ENCODE measurements at regions not wholly inside any gene's neighbourhood (a gene's known extent, or its start where the extent isn't known, plus 50 kb on each side); places are given as distances from the start of the nearest gene placed in this dataset.

GRCh38 chr2:147110962-147111361 is 733.9 kb upstream of the ACVR2A start:
- Histone ChIP-seq H3K9me3 (ENCODE audit: insufficient read depth, low read depth, low read length) (no peaks in the 10 kb centered on the region), H3K4me1 (ENCODE audit: insufficient read depth, low read length) (no peaks in the 10 kb centered on the region), H3K9ac (ENCODE audit: low read length) (no peak overlapping the region), H3K4me2 (ENCODE audit: low read length) (no peak overlapping the region), H3K27me3 (ENCODE audit: insufficient read depth, low read length) (no peaks in the 10 kb centered on the region), H4K20me1 (ENCODE audit: insufficient read depth, low read length) (no peaks in the 10 kb centered on the region), H3K79me2 (ENCODE audit: insufficient read depth, low read length) (no peaks in the 10 kb centered on the region), H3K4me3 (ENCODE audit: insufficient read depth, low read depth, low read length) (no peak overlapping the region), H3K36me3 (ENCODE audit: insufficient read depth, low read length) (no peaks in the 10 kb centered on the region), H2AFZ (ENCODE audit: low read depth, low read length) (no peak overlapping the region), H3K27ac (ENCODE audit: low read depth, low read length) (no peak overlapping the region)
- peaks cover 10% of the 10 kb centered on the region for H3K4me1 Mint-ChIP-seq (ENCODE audit: low read depth, unreplicated experiment)
- TF ChIP-seq CTCF (IDR thresholded peaks at IDR 0.05; ENCODE audit: insufficient read depth, low read depth, low read length): no peak
- no peak for TF ChIP-seq EZH2 (IDR thresholded peaks at IDR 0.05; ENCODE audit: insufficient read depth, low read length)
- H3K9me3 Mint-ChIP-seq (ENCODE audit: unreplicated experiment): no peaks in the 10 kb centered on the region
- H3K27ac Mint-ChIP-seq (ENCODE audit: unreplicated experiment): no peak overlapping the region
- no peak for FAIRE-seq
- no peaks in the 10 kb centered on the region for H3K27me3 Mint-ChIP-seq (ENCODE audit: low read depth, unreplicated experiment)
- no peak for DNase-seq (ENCODE audit: low read depth)
- no peak overlapping the region for H3K4me3 Mint-ChIP-seq (ENCODE audit: unreplicated experiment)
- no peaks in the 10 kb centered on the region for H3K36me3 Mint-ChIP-seq (ENCODE audit: low read depth, unreplicated experiment)

GRCh38 chr2:147110317-147110716 is 734.5 kb upstream of the ACVR2A start:
- H3K27ac ChIP-seq (ENCODE audit: low read depth, low read length): no peak overlapping the region
- H3K27me3 ChIP-seq (ENCODE audit: insufficient read depth, low read length): no peaks in the 10 kb centered on the region
- no peaks in the 10 kb centered on the region for H3K9me3 ChIP-seq (ENCODE audit: insufficient read depth, low read depth, low read length)
- no peaks in the 10 kb centered on the region for H4K20me1 ChIP-seq (ENCODE audit: insufficient read depth, low read length)
- no peaks in the 10 kb centered on the region for H3K36me3 ChIP-seq (ENCODE audit: insufficient read depth, low read length)
- H3K36me3 Mint-ChIP-seq (ENCODE audit: low read depth, unreplicated experiment): no peaks in the 10 kb centered on the region
- H3K4me1 ChIP-seq (ENCODE audit: insufficient read depth, low read length): no peaks in the 10 kb centered on the region
- no peak overlapping the region for H2AFZ ChIP-seq (ENCODE audit: low read depth, low read length)
- FAIRE-seq (no peak), DNase-seq (ENCODE audit: low read depth) (peak; percentile 29)
- no peak overlapping the region for H3K4me2 ChIP-seq (ENCODE audit: low read length)
- H3K4me1 Mint-ChIP-seq (ENCODE audit: low read depth, unreplicated experiment): peaks cover 10% of the 10 kb centered on the region
- H3K27me3 Mint-ChIP-seq (ENCODE audit: low read depth, unreplicated experiment): no peaks in the 10 kb centered on the region
- H3K4me3 ChIP-seq (ENCODE audit: insufficient read depth, low read depth, low read length): no peak overlapping the region
- no peak overlapping the region for H3K9ac ChIP-seq (ENCODE audit: low read length)
- H3K9me3 Mint-ChIP-seq (ENCODE audit: unreplicated experiment): no peaks in the 10 kb centered on the region
- no peak overlapping the region for H3K27ac Mint-ChIP-seq (ENCODE audit: unreplicated experiment)
- TF ChIP-seq CTCF (IDR thresholded peaks at IDR 0.05; ENCODE audit: insufficient read depth, low read depth, low read length) (no peak), EZH2 (IDR thresholded peaks at IDR 0.05; ENCODE audit: insufficient read depth, low read length) (no peak)
- H3K79me2 ChIP-seq (ENCODE audit: insufficient read depth, low read length): no peaks in the 10 kb centered on the region
- H3K4me3 Mint-ChIP-seq (ENCODE audit: unreplicated experiment): no peak overlapping the region

- FAIRE-seq (no peak), DNase-seq (ENCODE audit: low read depth) (no peak)
- no peaks in the 10 kb centered on the region for H3K79me2 ChIP-seq (ENCODE audit: insufficient read depth, low read length)
- H2AFZ ChIP-seq (ENCODE audit: low read depth, low read length): no peak overlapping the region
- H4K20me1 ChIP-seq (ENCODE audit: insufficient read depth, low read length): no peaks in the 10 kb centered on the region
- H3K9me3 ChIP-seq (ENCODE audit: insufficient read depth, low read depth, low read length): no peaks in the 10 kb centered on the region
- H3K36me3 ChIP-seq (ENCODE audit: insufficient read depth, low read length): no peaks in the 10 kb centered on the region
- no peaks in the 10 kb centered on the region for H3K4me1 ChIP-seq (ENCODE audit: insufficient read depth, low read length)
- Mint-ChIP-seq H3K4me3 (ENCODE audit: unreplicated experiment) (no peak overlapping the region), H3K27ac (ENCODE audit: unreplicated experiment) (no peak overlapping the region), H3K36me3 (ENCODE audit: low read depth, unreplicated experiment) (no peaks in the 10 kb centered on the region), H3K9me3 (ENCODE audit: unreplicated experiment) (no peaks in the 10 kb centered on the region), H3K4me1 (ENCODE audit: low read depth, unreplicated experiment) (peaks cover 10% of the 10 kb centered on the region), H3K27me3 (ENCODE audit: low read depth, unreplicated experiment) (no peaks in the 10 kb centered on the region)
- H3K27ac ChIP-seq (ENCODE audit: low read depth, low read length): no peak overlapping the region
- H3K4me3 ChIP-seq (ENCODE audit: insufficient read depth, low read depth, low read length): no peak overlapping the region
- H3K4me2 ChIP-seq (ENCODE audit: low read length): no peak overlapping the region
- TF ChIP-seq EZH2 (IDR thresholded peaks at IDR 0.05; ENCODE audit: insufficient read depth, low read length): no peak
- no peak for TF ChIP-seq CTCF (IDR thresholded peaks at IDR 0.05; ENCODE audit: insufficient read depth, low read depth, low read length)
- H3K9ac ChIP-seq (ENCODE audit: low read length): no peak overlapping the region
- no peaks in the 10 kb centered on the region for H3K27me3 ChIP-seq (ENCODE audit: insufficient read depth, low read length)
Observed at GRCh38 chr2:147109291-147109690, 735.5 kb upstream of the ACVR2A start.

Measured in astrocyte (in vitro differentiated cells and primary cell).